ENCODE measurements at regions not wholly inside any gene's neighbourhood (a gene's known extent, or its start where the extent isn't known, plus 50 kb on each side); places are given as distances from the start of the nearest gene placed in this dataset.
"Not testable (repeated sequence)": the region's sequence is repeated elsewhere in the genome, so short reads cannot be mapped to it uniquely, and the experiment has no call there.

- Histone ChIP-seq H3K4me3 (no peak overlapping the region), H3K27me3 (replicated peaks) (0 out of 2 replicates have a peak, but pooled peaks cover 2% of the 10 kb centered on the region), H3K4me1 (replicated peaks) (no peaks in the 10 kb centered on the region), H3K9me3 (replicated peaks) (0 out of 2 replicates have a peak, but pooled peaks cover 2% of the 10 kb centered on the region), H3K27ac (no peak overlapping the region), H3K36me3 (no peaks in the 10 kb centered on the region)
- DNase-seq (ENCODE audit: low read depth in 1 of 2, low spot score in 2 of 2), result no peak
These were observed 704.3 kb downstream of the SLITRK1 start for GRCh38 chr13:83178008-83178407.

- Histone ChIP-seq H3K9me3 (replicated peaks) (no peaks in the 10 kb centered on the region; the same call in 1 of the 2 replicates), H3K4me3 (no peak overlapping the region), H3K36me3 (no peaks in the 10 kb centered on the region), H3K4me1 (replicated peaks) (no peaks in the 10 kb centered on the region), H3K27me3 (replicated peaks) (no peaks in the 10 kb centered on the region), H3K27ac (no peak overlapping the region)
- DNase-seq (ENCODE audit: low read depth in 1 of 2, low spot score in 2 of 2), result no peak
These were observed 713.7 kb downstream of the SLITRK1 start for GRCh38 chr13:83168590-83168989.

- Histone ChIP-seq H3K27me3 (replicated peaks) (0 out of 2 replicates have a peak, but pooled peaks cover 3% of the 10 kb centered on the region), H3K4me1 (replicated peaks) (no peaks in the 10 kb centered on the region), H3K9me3 (replicated peaks) (no peaks in the 10 kb centered on the region; the same call in 1 of the 2 replicates), H3K4me3 (no peak overlapping the region), H3K36me3 (no peaks in the 10 kb centered on the region), H3K27ac (no peak overlapping the region)
- no peak for DNase-seq (ENCODE audit: low read depth in 1 of 2, low spot score in 2 of 2)
These were observed 715.1 kb downstream of the SLITRK1 start for GRCh38 chr13:83167203-83167602.

GRCh38 chr13:83166550-83166949 lies 715.7 kb downstream of the SLITRK1 start:
- no peaks in the 10 kb centered on the region for H3K36me3 ChIP-seq
- H3K9me3 ChIP-seq (replicated peaks), result no peaks in the 10 kb centered on the region; the same call in 1 of the 2 replicates
- H3K4me1 ChIP-seq (replicated peaks), result no peaks in the 10 kb centered on the region
- no peak for DNase-seq (ENCODE audit: low read depth in 1 of 2, low spot score in 2 of 2)
- H3K27me3 ChIP-seq (replicated peaks), result 0 out of 2 replicates have a peak, but pooled peaks cover 3% of the 10 kb centered on the region
- no peak overlapping the region for H3K4me3 ChIP-seq
- H3K27ac ChIP-seq, result no peak overlapping the region

- no peak for DNase-seq (ENCODE audit: low read depth in 1 of 2, low spot score in 2 of 2)
- Histone ChIP-seq H3K27me3 (replicated peaks) (0 out of 2 replicates have a peak, but pooled peaks cover 3% of the 10 kb centered on the region), H3K4me1 (replicated peaks) (no peaks in the 10 kb centered on the region), H3K9me3 (replicated peaks) (no peaks in the 10 kb centered on the region), H3K4me3 (no peak overlapping the region), H3K27ac (no peak overlapping the region), H3K36me3 (no peaks in the 10 kb centered on the region)
These were observed 719.8 kb downstream of the SLITRK1 start for GRCh38 chr13:83162493-83162892.

GRCh38 chr13:83153848-83154247 lies 728.4 kb downstream of the SLITRK1 start:
- Histone ChIP-seq H3K27ac (no peak overlapping the region), H3K9me3 (replicated peaks) (peaks cover 4% of the 10 kb centered on the region; the same call in 1 of the 2 replicates), H3K4me3 (no peak overlapping the region), H3K36me3 (no peaks in the 10 kb centered on the region), H3K27me3 (replicated peaks) (no peaks in the 10 kb centered on the region), H3K4me1 (replicated peaks) (no peaks in the 10 kb centered on the region)
- DNase-seq (ENCODE audit: low read depth in 1 of 2, low spot score in 2 of 2), result no peak

GRCh38 chr13:83151308-83151660 lies 731.0 kb downstream of the SLITRK1 start:
- Histone ChIP-seq H3K4me3 (no peak overlapping the region), H3K36me3 (no peaks in the 10 kb centered on the region), H3K4me1 (replicated peaks) (no peaks in the 10 kb centered on the region), H3K9me3 (replicated peaks) (peaks cover 4% of the 10 kb centered on the region; the same call in 1 of the 2 replicates), H3K27ac (no peak overlapping the region), H3K27me3 (replicated peaks) (no peaks in the 10 kb centered on the region)
- DNase-seq (ENCODE audit: low read depth in 1 of 2, low spot score in 2 of 2), result no peak

GRCh38 chr13:83150616-83151307 lies 731.5 kb downstream of the SLITRK1 start:
- Histone ChIP-seq H3K36me3 (no peaks in the 10 kb centered on the region), H3K4me3 (no peak overlapping the region)
- no peak for DNase-seq (ENCODE audit: low read depth in 1 of 2, low spot score in 2 of 2)

GRCh38 chr13:83136660-83137059 lies 745.6 kb downstream of the SLITRK1 start:
- Histone ChIP-seq H3K27ac (no peak overlapping the region), H3K4me3 (no peak overlapping the region), H3K4me1 (replicated peaks) (no peaks in the 10 kb centered on the region), H3K36me3 (no peaks in the 10 kb centered on the region), H3K9me3 (replicated peaks) (no peaks in the 10 kb centered on the region; the same call in 1 of the 2 replicates), H3K27me3 (replicated peaks) (no peaks in the 10 kb centered on the region)
- no peak for DNase-seq (ENCODE audit: low read depth in 1 of 2, low spot score in 2 of 2)

More at GRCh38 chr13:83150616-83151307, 731.5 kb downstream of the SLITRK1 start:
- no peak overlapping the region for H3K27ac ChIP-seq
- no peaks in the 10 kb centered on the region for H3K4me1 ChIP-seq (replicated peaks)
- H3K27me3 ChIP-seq (replicated peaks), result no peaks in the 10 kb centered on the region
- H3K9me3 ChIP-seq (replicated peaks), result peaks cover 4% of the 10 kb centered on the region; the same call in 1 of the 2 replicates

- no peak for DNase-seq (ENCODE audit: low read depth in 1 of 2, low spot score in 2 of 2)
These were observed 756.5 kb downstream of the SLITRK1 start for GRCh38 chr13:83125791-83126190.

GRCh38 chr13:83121896-83122295 lies 760.4 kb downstream of the SLITRK1 start:
- no peak for DNase-seq (ENCODE audit: low read depth in 1 of 2, low spot score in 2 of 2)
- H3K4me1 ChIP-seq (replicated peaks), result no peaks in the 10 kb centered on the region
- H3K27me3 ChIP-seq (replicated peaks), result no peaks in the 10 kb centered on the region
- no peaks in the 10 kb centered on the region for H3K36me3 ChIP-seq
- 0 out of 2 replicates have a peak, but pooled peaks cover 7% of the 10 kb centered on the region for H3K9me3 ChIP-seq (replicated peaks)
- H3K4me3 ChIP-seq, result no peak overlapping the region
- no peak overlapping the region for H3K27ac ChIP-seq

More at GRCh38 chr13:83125791-83126190, 756.5 kb downstream of the SLITRK1 start:
- Histone ChIP-seq H3K4me1 (replicated peaks) (no peaks in the 10 kb centered on the region), H3K9me3 (replicated peaks) (peaks cover 7% of the 10 kb centered on the region; the same call in 1 of the 2 replicates), H3K27ac (no peak overlapping the region), H3K4me3 (no peak overlapping the region), H3K27me3 (replicated peaks) (no peaks in the 10 kb centered on the region), H3K36me3 (no peaks in the 10 kb centered on the region)

- Histone ChIP-seq H3K36me3 (no peaks in the 10 kb centered on the region), H3K27ac (no peak overlapping the region), H3K4me3 (no peak overlapping the region), H3K4me1 (replicated peaks) (no peaks in the 10 kb centered on the region), H3K9me3 (replicated peaks) (0 out of 2 replicates have a peak, but pooled peaks cover 4% of the 10 kb centered on the region), H3K27me3 (replicated peaks) (no peaks in the 10 kb centered on the region)
- DNase-seq (ENCODE audit: low read depth in 1 of 2, low spot score in 2 of 2), result no peak
These were observed 765.2 kb downstream of the SLITRK1 start for GRCh38 chr13:83117046-83117445.

- not testable (repeated sequence) for H3K4me3 ChIP-seq; H3K9me3 ChIP-seq (replicated peaks); H3K4me1 ChIP-seq (replicated peaks); H3K27me3 ChIP-seq (replicated peaks); DNase-seq (ENCODE audit: low read depth in 1 of 2, low spot score in 2 of 2); H3K27ac ChIP-seq; H3K36me3 ChIP-seq
These were observed 780.6 kb downstream of the SLITRK1 start for GRCh38 chr13:83101574-83102247.

- H3K27ac ChIP-seq, result no peak overlapping the region
- 0 out of 2 replicates have a peak, but pooled peaks cover 3% of the 10 kb centered on the region for H3K27me3 ChIP-seq (replicated peaks)
- H3K4me3 ChIP-seq, result no peak overlapping the region
- no peaks in the 10 kb centered on the region for H3K9me3 ChIP-seq (replicated peaks)
- H3K4me1 ChIP-seq (replicated peaks), result no peaks in the 10 kb centered on the region
- no peaks in the 10 kb centered on the region for H3K36me3 ChIP-seq
- DNase-seq (ENCODE audit: low read depth in 1 of 2, low spot score in 2 of 2), result no peak
These were observed 782.0 kb downstream of the SLITRK1 start for GRCh38 chr13:83100237-83100636.
